Activated naive CD4-positive, alpha-beta T cell treated with anti-CD3 and anti-CD28 coated beads for 36 hours (primary cell): ENCODE measurements at regions not wholly inside any gene's neighbourhood (a gene's known extent, or its start where the extent isn't known, plus 50 kb on each side); places are given as distances from the start of the nearest gene placed in this dataset.
"Not testable (repeated sequence)": the region's sequence is repeated elsewhere in the genome, so short reads cannot be mapped to it uniquely, and the experiment has no call there.

Experiments
- CTCF ChIA-PET: fragments of 350-600 bp; sonication (Branson Sonifier 250); formaldehyde crosslinking; loops from one replicate; lab custom pipeline; 2021; ENCODE audit warnings: antibody characterized with exemption; lab: Charles Lee
- DNase-seq: peaks from one replicate; pipeline ENCODE4 v3.0.0-alpha.2; 2020
- H3K27ac Mint-ChIP-seq: one replicate; pipeline ENCODE4 v1.8.0; 2021; ENCODE audit warnings: mild to moderate bottlenecking, mixed read lengths
- H3K27me3 Mint-ChIP-seq: one replicate; pipeline ENCODE4 v1.8.0; 2021; ENCODE audit warnings: low read depth, mixed read lengths
- H3K36me3 Mint-ChIP-seq: one replicate; pipeline ENCODE4 v1.8.0; 2021; ENCODE audit warnings: low read depth, mixed read lengths
- H3K4me1 Mint-ChIP-seq: one replicate; pipeline ENCODE4 v1.8.0; 2021; ENCODE audit warnings: low read depth, mixed read lengths
- H3K4me3 Mint-ChIP-seq: one replicate; pipeline ENCODE4 v1.8.0; 2021; ENCODE audit warnings: mild to moderate bottlenecking, moderate library complexity, mixed read lengths
- H3K9me3 Mint-ChIP-seq: one replicate; pipeline ENCODE4 v1.8.0; 2021; ENCODE audit warnings: mixed read lengths
- intact Hi-C: fragments of 100-400 bp; cut with micrococcal nuclease; formaldehyde crosslinking; loops from one replicate; pipeline ENCODE4 v1.15.1; 2023

GRCh38 chr5:12856105-12856504, 951.9 kb upstream of the CTNND2 start:
- H3K27ac Mint-ChIP-seq, H3K36me3 Mint-ChIP-seq, H3K4me3 Mint-ChIP-seq, H3K4me1 Mint-ChIP-seq, H3K27me3 Mint-ChIP-seq, DNase-seq, CTCF ChIA-PET, intact Hi-C loops: not testable (repeated sequence)
- H3K9me3 Mint-ChIP-seq: peaks cover 12% of the 10 kb centered on the region

- no peak overlapping the region for H3K27ac Mint-ChIP-seq
- CTCF ChIA-PET: no interaction called here
Observed at GRCh38 chr5:12854386-12854785, 950.1 kb upstream of the CTNND2 start.

GRCh38 chr5:12851761-12852160, 947.5 kb upstream of the CTNND2 start:
- no peaks in the 10 kb centered on the region for H3K27me3 Mint-ChIP-seq
- CTCF ChIA-PET: no interaction called here
- H3K9me3 Mint-ChIP-seq: peaks cover 12% of the 10 kb centered on the region
- no peaks in the 10 kb centered on the region for H3K4me1 Mint-ChIP-seq
- H3K27ac Mint-ChIP-seq: no peak overlapping the region
- no peak for DNase-seq
- H3K4me3 Mint-ChIP-seq: no peak overlapping the region
- H3K36me3 Mint-ChIP-seq: no peaks in the 10 kb centered on the region
- intact Hi-C loops: no loop called here

More at GRCh38 chr5:12854386-12854785, 950.1 kb upstream of the CTNND2 start:
- DNase-seq: no peak
- Mint-ChIP-seq H3K4me1 (no peaks in the 10 kb centered on the region), H3K27me3 (no peaks in the 10 kb centered on the region), H3K4me3 (no peak overlapping the region), H3K36me3 (no peaks in the 10 kb centered on the region), H3K9me3 (peaks cover 12% of the 10 kb centered on the region)
- intact Hi-C loops: no loop called here

GRCh38 chr5:12848709-12849108, 944.5 kb upstream of the CTNND2 start:
- H3K36me3 Mint-ChIP-seq: no peaks in the 10 kb centered on the region

GRCh38 chr5:12845549-12846159, 941.4 kb upstream of the CTNND2 start:
- Mint-ChIP-seq H3K4me1 (no peaks in the 10 kb centered on the region), H3K4me3 (no peak overlapping the region), H3K9me3 (peaks cover 9% of the 10 kb centered on the region), H3K36me3 (no peaks in the 10 kb centered on the region), H3K27me3 (no peaks in the 10 kb centered on the region), H3K27ac (no peak overlapping the region)
- CTCF ChIA-PET: no interaction called here
- no peak for DNase-seq
- intact Hi-C loops: no loop called here

More at GRCh38 chr5:12848709-12849108, 944.5 kb upstream of the CTNND2 start:
- intact Hi-C loops: no loop called here
- Mint-ChIP-seq H3K4me1 (no peaks in the 10 kb centered on the region), H3K27me3 (no peaks in the 10 kb centered on the region), H3K27ac (no peak overlapping the region), H3K4me3 (no peak overlapping the region), H3K9me3 (peaks cover 13% of the 10 kb centered on the region)
- CTCF ChIA-PET: no interaction called here
- DNase-seq: no peak

DNA sequence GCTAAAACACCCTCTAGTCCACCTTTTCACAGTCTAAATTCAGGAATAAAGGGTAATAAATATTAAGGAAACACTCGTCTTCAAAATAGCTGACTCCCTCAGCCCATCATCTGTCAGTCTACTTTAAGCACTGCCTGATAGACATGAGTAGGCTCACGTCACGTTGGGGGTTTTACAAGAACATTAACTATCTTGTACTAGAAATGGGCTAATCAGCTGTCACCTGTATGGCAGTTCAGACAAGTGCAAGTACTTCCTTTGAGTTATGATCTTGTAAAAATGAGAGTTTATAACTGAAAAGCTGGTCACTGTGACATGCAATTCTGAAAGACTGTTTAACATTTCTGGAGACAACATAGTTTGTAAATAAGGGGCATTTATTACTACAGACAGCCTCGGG, 936.7 kb upstream of the CTNND2 start:
- intact Hi-C loops: no loop called here
- Mint-ChIP-seq H3K4me1 (no peaks in the 10 kb centered on the region), H3K4me3 (no peak overlapping the region), H3K27me3 (no peaks in the 10 kb centered on the region), H3K27ac (no peak overlapping the region), H3K36me3 (no peaks in the 10 kb centered on the region), H3K9me3 (peaks cover 6% of the 10 kb centered on the region)
- DNase-seq: no peak
- CTCF ChIA-PET: no interaction called here

GRCh38 chr5:12837592-12837991, 933.3 kb upstream of the CTNND2 start:
- no peak for DNase-seq
- intact Hi-C loops: no loop called here
- no peak overlapping the region for H3K4me3 Mint-ChIP-seq
- H3K4me1 Mint-ChIP-seq: no peaks in the 10 kb centered on the region
- H3K27ac Mint-ChIP-seq: no peak overlapping the region
- no peaks in the 10 kb centered on the region for H3K36me3 Mint-ChIP-seq
- CTCF ChIA-PET: interaction anchor here (0.6 kb wide), 1 partner anchor 578 kb away, joined by 3 read pairs; no protein-coding TSS in a partner anchor
- no peaks in the 10 kb centered on the region for H3K27me3 Mint-ChIP-seq
- H3K9me3 Mint-ChIP-seq: peaks cover 12% of the 10 kb centered on the region

DNA sequence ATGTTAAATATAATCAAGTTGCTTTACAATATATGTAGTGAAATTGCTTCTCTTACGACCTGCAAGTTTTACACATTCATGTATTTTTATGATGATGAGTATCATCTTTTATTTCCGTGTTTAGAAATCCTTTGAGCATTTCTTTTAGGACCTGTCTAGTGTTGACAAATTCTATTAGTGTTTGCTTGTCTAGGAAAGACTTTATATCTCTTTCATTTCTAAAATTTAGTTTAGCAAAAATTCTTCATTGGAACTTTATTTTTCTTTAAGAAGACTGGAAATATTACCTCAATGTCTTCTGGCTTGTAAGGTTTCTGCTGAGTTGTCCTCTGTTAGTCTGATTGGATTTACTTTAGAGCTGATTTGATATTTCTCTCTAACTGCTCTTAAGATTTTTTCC, 920.9 kb upstream of the CTNND2 start:
- Mint-ChIP-seq H3K4me3 (no peak overlapping the region), H3K9me3 (peaks cover 31% of the 10 kb centered on the region), H3K4me1 (no peaks in the 10 kb centered on the region), H3K36me3 (no peaks in the 10 kb centered on the region), H3K27ac (no peak overlapping the region), H3K27me3 (no peaks in the 10 kb centered on the region)
- intact Hi-C loops: no loop called here
- no peak for DNase-seq
- CTCF ChIA-PET: no interaction called here

GRCh38 chr5:12805165-12805698, 901.0 kb upstream of the CTNND2 start:
- H3K27me3 Mint-ChIP-seq: no peaks in the 10 kb centered on the region
- H3K4me3 Mint-ChIP-seq: no peak overlapping the region
- intact Hi-C loops: no loop called here
- DNase-seq: no peak
- H3K4me1 Mint-ChIP-seq: no peaks in the 10 kb centered on the region
- H3K9me3 Mint-ChIP-seq: peaks cover 2% of the 10 kb centered on the region
- no peak overlapping the region for H3K27ac Mint-ChIP-seq
- CTCF ChIA-PET: no interaction called here
- no peaks in the 10 kb centered on the region for H3K36me3 Mint-ChIP-seq

GRCh38 chr5:12799165-12799564, 894.9 kb upstream of the CTNND2 start:
- DNase-seq: no peak
- no peaks in the 10 kb centered on the region for H3K36me3 Mint-ChIP-seq
- H3K9me3 Mint-ChIP-seq: peaks cover 11% of the 10 kb centered on the region
- H3K27ac Mint-ChIP-seq: no peak overlapping the region
- H3K4me1 Mint-ChIP-seq: no peaks in the 10 kb centered on the region
- no peak overlapping the region for H3K4me3 Mint-ChIP-seq
- CTCF ChIA-PET: no interaction called here
- intact Hi-C loops: no loop called here
- no peaks in the 10 kb centered on the region for H3K27me3 Mint-ChIP-seq

DNA sequence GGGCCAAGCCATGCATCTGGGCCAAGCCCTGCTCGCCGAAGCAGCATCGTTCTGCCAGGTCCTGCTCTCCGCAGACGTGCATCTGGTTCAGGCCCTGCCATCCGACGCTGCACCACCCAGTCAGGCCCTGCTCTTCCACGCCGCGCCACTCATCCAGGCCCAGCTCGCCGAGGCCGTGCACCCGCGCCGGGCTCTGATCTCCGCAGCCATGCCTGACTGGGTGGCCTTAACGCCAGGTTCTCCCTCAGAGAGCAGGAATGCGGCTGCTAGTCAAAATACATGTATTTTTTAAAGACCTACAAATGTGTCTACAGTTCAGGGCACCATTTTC, 891.1 kb upstream of the CTNND2 start:
- no peak overlapping the region for H3K27ac Mint-ChIP-seq
- DNase-seq: no peak
- H3K4me1 Mint-ChIP-seq: no peaks in the 10 kb centered on the region
- H3K27me3 Mint-ChIP-seq: no peaks in the 10 kb centered on the region
- H3K36me3 Mint-ChIP-seq: no peaks in the 10 kb centered on the region
- CTCF ChIA-PET: no interaction called here
- H3K4me3 Mint-ChIP-seq: no peak overlapping the region
- peaks cover 16% of the 10 kb centered on the region for H3K9me3 Mint-ChIP-seq
- intact Hi-C loops: no loop called here

DNA sequence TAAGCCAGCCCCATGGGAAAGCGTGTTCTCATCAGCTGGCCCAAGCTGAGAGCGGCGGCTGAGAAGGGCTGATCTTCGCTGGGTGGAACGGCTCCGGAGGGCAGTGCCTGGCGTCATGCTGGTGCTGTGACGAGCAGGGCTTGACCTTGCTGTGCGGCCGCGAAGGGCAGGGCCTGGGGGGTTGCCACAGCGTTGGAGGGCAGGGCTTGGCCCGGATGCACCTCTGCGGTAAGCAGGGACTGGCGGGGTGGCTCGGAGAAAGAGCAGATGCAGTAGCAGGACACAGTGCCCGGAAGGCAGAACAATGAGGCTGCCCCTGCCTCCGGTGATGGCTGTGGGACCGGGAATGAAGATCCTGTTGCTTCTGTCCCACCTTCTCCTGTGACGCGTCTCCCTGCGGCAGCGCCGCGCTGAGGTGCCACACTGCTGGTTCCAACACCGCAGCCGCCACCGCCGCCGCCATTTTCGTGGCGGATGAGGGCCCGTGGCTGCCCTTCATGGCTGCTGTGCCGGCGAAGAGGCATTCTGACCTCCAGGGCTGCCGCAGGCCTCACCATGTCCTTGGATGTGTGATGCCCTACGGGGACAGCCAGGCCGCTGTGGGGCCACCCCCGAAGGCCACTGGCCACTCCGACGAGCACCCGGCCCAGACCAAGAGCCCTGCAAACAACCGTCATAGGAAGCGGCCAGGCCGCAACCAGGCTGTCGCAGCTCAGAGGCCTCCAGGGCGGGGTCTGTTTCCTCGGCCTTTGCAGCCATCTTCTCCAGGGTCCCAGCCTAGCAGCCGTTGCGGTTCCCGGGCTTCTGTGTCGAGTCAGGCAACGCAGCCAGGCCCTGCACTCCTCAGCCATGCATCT, 890.5 kb upstream of the CTNND2 start:
- Mint-ChIP-seq H3K4me3 (no peak overlapping the region), H3K36me3 (no peaks in the 10 kb centered on the region), H3K4me1 (no peaks in the 10 kb centered on the region), H3K27me3 (no peaks in the 10 kb centered on the region), H3K9me3 (peaks cover 16% of the 10 kb centered on the region), H3K27ac (no peak overlapping the region)
- no peak for DNase-seq
- intact Hi-C loops: no loop called here
- CTCF ChIA-PET: no interaction called here

- Mint-ChIP-seq H3K4me1 (no peaks in the 10 kb centered on the region), H3K9me3 (peaks cover 15% of the 10 kb centered on the region), H3K27ac (no peak overlapping the region), H3K4me3 (no peak overlapping the region), H3K36me3 (no peaks in the 10 kb centered on the region), H3K27me3 (no peaks in the 10 kb centered on the region)
- CTCF ChIA-PET: no interaction called here
- DNase-seq: no peak
- intact Hi-C loops: no loop called here
Observed at GRCh38 chr5:12793373-12793772, 889.1 kb upstream of the CTNND2 start.
